Effector memory CD4-positive, alpha-beta T cell (primary cell): ENCODE measurements at regions not wholly inside any gene's neighbourhood (a gene's known extent, or its start where the extent isn't known, plus 50 kb on each side); places are given as distances from the start of the nearest gene placed in this dataset.
A peak's percentile ranks its signal among the peaks of the same experiment; 100 is the strongest.
"Not testable (repeated sequence)": the region's sequence is repeated elsewhere in the genome, so short reads cannot be mapped to it uniquely, and the experiment has no call there.

Experiments used
- DNase-seq, 3 donors: peaks; one replicate each; pipeline ENCODE4 v3.0.0-alpha.2; 2020
- H3K27ac ChIP-seq: 2 replicates; pipeline ENCODE4 v1.7.0; 2013; ENCODE audit warnings: mild to moderate bottlenecking, low read length, moderate library complexity; ENCODE audit not compliant: insufficient read depth, poor library complexity, severe bottlenecking
- H3K27me3 ChIP-seq: replicated peaks from 2 replicates; pipeline ENCODE4 v1.7.0; 2013; ENCODE audit warnings: mild to moderate bottlenecking, low read length; ENCODE audit not compliant: insufficient read depth, control insufficient read depth, poor library complexity, severe bottlenecking
- H3K36me3 ChIP-seq: 2 replicates; pipeline ENCODE4 v1.7.0; 2013; ENCODE audit warnings: mild to moderate bottlenecking, low read length, moderate library complexity; ENCODE audit not compliant: control insufficient read depth, insufficient read depth
- H3K4me1 ChIP-seq: 2 replicates; pipeline ENCODE4 v1.7.0; 2013; ENCODE audit warnings: low read length, mild to moderate bottlenecking; ENCODE audit not compliant: control insufficient read depth, insufficient read depth, poor library complexity, severe bottlenecking
- H3K4me3 ChIP-seq: 2 replicates; pipeline ENCODE4 v1.7.0; 2013; ENCODE audit warnings: low read length, low read depth, mild to moderate bottlenecking; ENCODE audit not compliant: insufficient read depth, poor library complexity, severe bottlenecking
- H3K9me3 ChIP-seq: 2 replicates; pipeline ENCODE4 v1.7.0; 2013; ENCODE audit warnings: mild to moderate bottlenecking, low read length, moderate library complexity; ENCODE audit not compliant: control insufficient read depth

- no peak for DNase-seq
- no peaks in the 10 kb centered on the region for H3K27me3 ChIP-seq
- no peak overlapping the region for H3K27ac ChIP-seq
- no peaks in the 10 kb centered on the region for H3K9me3 ChIP-seq
- H3K4me3 ChIP-seq: no peak overlapping the region
- H3K36me3 ChIP-seq: no peaks in the 10 kb centered on the region
- H3K4me1 ChIP-seq: no peaks in the 10 kb centered on the region
These were observed 126.6 kb upstream of the RMDN2 start for GRCh38 chr2:37798315-37799005.

GRCh38 chr2:37800176-37800858 lies 124.8 kb upstream of the RMDN2 start:
- Histone ChIP-seq H3K9me3 (no peaks in the 10 kb centered on the region), H3K36me3 (no peaks in the 10 kb centered on the region), H3K4me3 (no peak overlapping the region), H3K27ac (no peak overlapping the region), H3K27me3 (no peaks in the 10 kb centered on the region), H3K4me1 (no peaks in the 10 kb centered on the region)
- no peak for DNase-seq

GRCh38 chr2:37802211-37802752 lies 122.8 kb upstream of the RMDN2 start:
- no peaks in the 10 kb centered on the region for H3K27me3 ChIP-seq
- H3K9me3 ChIP-seq: no peaks in the 10 kb centered on the region
- H3K4me3 ChIP-seq: no peak overlapping the region
- H3K36me3 ChIP-seq: no peaks in the 10 kb centered on the region
- DNase-seq: no peak
- no peaks in the 10 kb centered on the region for H3K4me1 ChIP-seq
- H3K27ac ChIP-seq: no peak overlapping the region

GRCh38 chr2:37802899-37803379 lies 122.1 kb upstream of the RMDN2 start:
- Histone ChIP-seq H3K27me3 (no peaks in the 10 kb centered on the region), H3K4me1 (no peaks in the 10 kb centered on the region), H3K9me3 (no peaks in the 10 kb centered on the region), H3K36me3 (no peaks in the 10 kb centered on the region), H3K4me3 (no peak overlapping the region), H3K27ac (no peak overlapping the region)
- no peak for DNase-seq

- not testable (repeated sequence) for H3K27me3 ChIP-seq, H3K9me3 ChIP-seq, H3K36me3 ChIP-seq, H3K4me3 ChIP-seq, DNase-seq, H3K27ac ChIP-seq, H3K4me1 ChIP-seq
These were observed 119.1 kb upstream of the RMDN2 start for GRCh38 chr2:37806004-37806403.

- peak in 1 of 3 donors; percentile 1 for DNase-seq
- H3K4me3 ChIP-seq: no peak overlapping the region
- H3K9me3 ChIP-seq: no peaks in the 10 kb centered on the region
- H3K27me3 ChIP-seq: no peaks in the 10 kb centered on the region
- H3K36me3 ChIP-seq: no peaks in the 10 kb centered on the region
- no peaks in the 10 kb centered on the region for H3K4me1 ChIP-seq
- H3K27ac ChIP-seq: no peak overlapping the region
These were observed 115.6 kb upstream of the RMDN2 start for GRCh38 chr2:37809525-37809924.

GRCh38 chr2:37809931-37810570 lies 115.0 kb upstream of the RMDN2 start:
- DNase-seq: no peak
- Histone ChIP-seq H3K27me3 (no peaks in the 10 kb centered on the region), H3K36me3 (no peaks in the 10 kb centered on the region), H3K4me3 (no peak overlapping the region), H3K27ac (no peak overlapping the region), H3K4me1 (no peaks in the 10 kb centered on the region), H3K9me3 (no peaks in the 10 kb centered on the region)

GRCh38 chr2:37812414-37812813 lies 112.7 kb upstream of the RMDN2 start:
- H3K4me1 ChIP-seq: no peaks in the 10 kb centered on the region
- no peaks in the 10 kb centered on the region for H3K9me3 ChIP-seq
- DNase-seq: no peak
- no peak overlapping the region for H3K27ac ChIP-seq
- H3K36me3 ChIP-seq: no peaks in the 10 kb centered on the region
- no peaks in the 10 kb centered on the region for H3K27me3 ChIP-seq
- H3K4me3 ChIP-seq: no peak overlapping the region

GRCh38 chr2:37812941-37813730 lies 112.0 kb upstream of the RMDN2 start:
- no peaks in the 10 kb centered on the region for H3K36me3 ChIP-seq
- no peaks in the 10 kb centered on the region for H3K4me1 ChIP-seq
- DNase-seq: no peak
- H3K4me3 ChIP-seq: no peak overlapping the region
- H3K9me3 ChIP-seq: no peaks in the 10 kb centered on the region
- H3K27me3 ChIP-seq: no peaks in the 10 kb centered on the region
- no peak overlapping the region for H3K27ac ChIP-seq
